ENCODE measurements at regions not wholly inside any gene's neighbourhood (a gene's known extent, or its start where the extent isn't known, plus 50 kb on each side); places are given as distances from the start of the nearest gene placed in this dataset.

DNA sequence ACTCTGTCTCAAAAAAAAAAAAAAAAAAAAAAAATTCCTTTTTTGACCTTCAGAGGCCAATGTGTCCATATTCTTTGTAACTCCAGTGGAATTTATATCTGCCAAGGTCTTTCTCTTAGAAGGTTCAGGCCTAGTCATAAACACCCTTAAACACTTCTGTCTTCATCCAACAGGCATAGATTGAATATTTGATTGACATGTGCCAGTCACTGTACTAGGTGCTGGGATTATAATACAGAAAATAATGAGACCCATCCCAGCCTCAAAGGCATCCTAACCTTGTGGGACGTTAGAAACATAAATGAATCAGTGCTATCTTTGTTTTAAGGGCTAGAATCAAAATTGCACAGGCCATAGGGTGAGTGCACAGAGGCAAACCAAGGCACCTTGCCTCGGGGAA lies 62.9 kb upstream of the SERBP1 start:
- TF ChIP-seq, protein P1, sequence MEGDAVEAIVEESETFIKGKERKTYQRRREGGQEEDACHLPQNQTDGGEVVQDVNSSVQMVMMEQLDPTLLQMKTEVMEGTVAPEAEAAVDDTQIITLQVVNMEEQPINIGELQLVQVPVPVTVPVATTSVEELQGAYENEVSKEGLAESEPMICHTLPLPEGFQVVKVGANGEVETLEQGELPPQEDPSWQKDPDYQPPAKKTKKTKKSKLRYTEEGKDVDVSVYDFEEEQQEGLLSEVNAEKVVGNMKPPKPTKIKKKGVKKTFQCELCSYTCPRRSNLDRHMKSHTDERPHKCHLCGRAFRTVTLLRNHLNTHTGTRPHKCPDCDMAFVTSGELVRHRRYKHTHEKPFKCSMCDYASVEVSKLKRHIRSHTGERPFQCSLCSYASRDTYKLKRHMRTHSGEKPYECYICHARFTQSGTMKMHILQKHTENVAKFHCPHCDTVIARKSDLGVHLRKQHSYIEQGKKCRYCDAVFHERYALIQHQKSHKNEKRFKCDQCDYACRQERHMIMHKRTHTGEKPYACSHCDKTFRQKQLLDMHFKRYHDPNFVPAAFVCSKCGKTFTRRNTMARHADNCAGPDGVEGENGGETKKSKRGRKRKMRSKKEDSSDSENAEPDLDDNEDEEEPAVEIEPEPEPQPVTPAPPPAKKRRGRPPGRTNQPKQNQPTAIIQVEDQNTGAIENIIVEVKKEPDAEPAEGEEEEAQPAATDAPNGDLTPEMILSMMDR (conservative IDR thresholded peaks at IDR 0.05; ENCODE audit: low read depth, low read length) = no peak
- no peak for TF ChIP-seq EZH2 (IDR thresholded peaks at IDR 0.05; ENCODE audit: low read length, unreplicated experiment)

Measured in PC-3 (cell line).